ENCODE measurements at regions not wholly inside any gene's neighbourhood (a gene's known extent, or its start where the extent isn't known, plus 50 kb on each side); places are given as distances from the start of the nearest gene placed in this dataset.

DNA sequence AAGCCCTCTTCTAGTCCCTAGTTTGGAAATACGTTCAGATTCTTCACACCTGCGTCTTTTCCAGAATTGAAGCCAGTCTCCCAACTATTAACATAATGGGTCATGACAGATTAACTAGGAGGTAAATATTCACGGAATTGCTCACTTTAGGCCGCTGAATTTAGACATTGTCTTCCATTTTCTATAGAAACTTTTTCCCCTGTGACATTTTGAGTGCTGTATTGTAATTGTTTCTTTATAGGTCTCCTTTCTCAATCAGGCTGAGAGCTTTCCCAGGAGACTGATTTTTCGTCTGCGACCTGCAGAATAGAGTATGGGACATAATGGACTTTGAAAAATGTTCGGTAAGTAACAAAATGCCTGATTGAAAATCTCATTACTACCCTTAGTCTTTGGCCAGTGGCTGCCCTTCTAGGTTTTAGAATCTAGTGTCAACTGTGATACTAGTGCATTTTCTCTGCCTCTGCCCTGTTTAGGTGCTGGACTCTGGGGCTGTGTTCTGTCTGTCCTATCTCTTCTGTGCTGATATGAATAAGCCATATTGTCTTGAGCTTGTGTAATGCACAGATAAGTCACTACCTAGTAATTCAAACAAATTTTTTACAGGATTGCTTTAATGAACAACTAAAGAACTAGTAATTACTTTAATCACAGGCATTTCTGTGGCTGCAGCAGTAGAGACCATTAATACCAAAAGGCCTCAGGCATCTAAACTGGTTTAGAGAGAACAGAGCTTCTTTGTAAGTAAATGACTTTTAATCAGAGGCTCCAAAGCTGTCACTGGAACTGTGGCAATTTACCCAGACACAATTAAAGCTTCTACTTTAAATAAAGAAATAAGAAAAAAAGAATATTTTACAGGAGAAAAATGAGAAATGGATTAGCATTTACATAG, 122.4 kb upstream of the FREM2 start:
- CTCF ChIA-PET, result interaction anchor here (1.2 kb wide), 1 partner anchor 18 kb away, joined by 3 read pairs; no protein-coding TSS in a partner anchor
- BruUV-seq (replicated peaks), result no TSS peak
- no peak overlapping the region for H3K4me3 Mint-ChIP-seq (ENCODE audit: low read depth, unreplicated experiment)
- H3K27ac Mint-ChIP-seq (ENCODE audit: unreplicated experiment), result peak overlapping the region; percentile 1
- no peaks in the 10 kb centered on the region for H3K27me3 Mint-ChIP-seq (ENCODE audit: unreplicated experiment)
- H3K36me3 Mint-ChIP-seq (ENCODE audit: insufficient read depth, unreplicated experiment), result no peaks in the 10 kb centered on the region
- TF ChIP-seq, protein P1, sequence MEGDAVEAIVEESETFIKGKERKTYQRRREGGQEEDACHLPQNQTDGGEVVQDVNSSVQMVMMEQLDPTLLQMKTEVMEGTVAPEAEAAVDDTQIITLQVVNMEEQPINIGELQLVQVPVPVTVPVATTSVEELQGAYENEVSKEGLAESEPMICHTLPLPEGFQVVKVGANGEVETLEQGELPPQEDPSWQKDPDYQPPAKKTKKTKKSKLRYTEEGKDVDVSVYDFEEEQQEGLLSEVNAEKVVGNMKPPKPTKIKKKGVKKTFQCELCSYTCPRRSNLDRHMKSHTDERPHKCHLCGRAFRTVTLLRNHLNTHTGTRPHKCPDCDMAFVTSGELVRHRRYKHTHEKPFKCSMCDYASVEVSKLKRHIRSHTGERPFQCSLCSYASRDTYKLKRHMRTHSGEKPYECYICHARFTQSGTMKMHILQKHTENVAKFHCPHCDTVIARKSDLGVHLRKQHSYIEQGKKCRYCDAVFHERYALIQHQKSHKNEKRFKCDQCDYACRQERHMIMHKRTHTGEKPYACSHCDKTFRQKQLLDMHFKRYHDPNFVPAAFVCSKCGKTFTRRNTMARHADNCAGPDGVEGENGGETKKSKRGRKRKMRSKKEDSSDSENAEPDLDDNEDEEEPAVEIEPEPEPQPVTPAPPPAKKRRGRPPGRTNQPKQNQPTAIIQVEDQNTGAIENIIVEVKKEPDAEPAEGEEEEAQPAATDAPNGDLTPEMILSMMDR (IDR thresholded peaks at IDR 0.05; ENCODE audit: unreplicated experiment), result no peak
- no peak for DNase-seq
- no peaks in the 10 kb centered on the region for H3K9me3 Mint-ChIP-seq (ENCODE audit: low read depth, unreplicated experiment)
- H3K4me1 Mint-ChIP-seq (ENCODE audit: low read depth, unreplicated experiment), result peaks cover 27% of the 10 kb centered on the region
- intact Hi-C loops (cut with micrococcal nuclease; ENCODE audit: unreplicated experiment), result no loop called here

DNA sequence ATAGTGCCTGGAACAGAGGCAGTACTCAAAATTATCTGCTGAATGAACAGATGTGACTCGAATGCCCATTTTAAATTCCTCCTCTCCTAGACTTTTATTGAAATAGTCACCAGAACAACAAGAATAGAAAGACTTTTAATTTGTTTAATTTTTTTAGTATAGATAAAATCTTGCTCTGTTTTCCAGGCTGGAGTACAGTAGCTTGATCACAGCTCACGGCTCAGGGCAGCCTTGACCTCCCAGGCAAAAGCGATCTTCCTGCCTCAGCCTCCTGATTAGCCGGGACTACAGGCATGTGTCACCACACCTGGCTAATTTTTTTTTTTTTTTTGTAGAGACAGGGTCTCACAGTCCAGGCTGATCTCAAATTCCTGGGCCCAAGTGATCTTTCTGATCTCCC, 120.9 kb upstream of the FREM2 start:
- DNase-seq, result no peak
- H3K4me3 Mint-ChIP-seq (ENCODE audit: low read depth, unreplicated experiment), result no peak overlapping the region
- no peak overlapping the region for H3K27ac Mint-ChIP-seq (ENCODE audit: unreplicated experiment)
- CTCF ChIA-PET, result no interaction called here
- H3K36me3 Mint-ChIP-seq (ENCODE audit: insufficient read depth, unreplicated experiment), result no peaks in the 10 kb centered on the region
- H3K4me1 Mint-ChIP-seq (ENCODE audit: low read depth, unreplicated experiment), result peaks cover 19% of the 10 kb centered on the region
- TF ChIP-seq, protein P1 (IDR thresholded peaks at IDR 0.05; ENCODE audit: unreplicated experiment), result no peak
- H3K27me3 Mint-ChIP-seq (ENCODE audit: unreplicated experiment), result no peaks in the 10 kb centered on the region
- peaks cover 3% of the 10 kb centered on the region for H3K9me3 Mint-ChIP-seq (ENCODE audit: low read depth, unreplicated experiment)
- intact Hi-C loops (cut with micrococcal nuclease; ENCODE audit: unreplicated experiment), result no loop called here
- BruUV-seq (replicated peaks), result no TSS peak

DNA sequence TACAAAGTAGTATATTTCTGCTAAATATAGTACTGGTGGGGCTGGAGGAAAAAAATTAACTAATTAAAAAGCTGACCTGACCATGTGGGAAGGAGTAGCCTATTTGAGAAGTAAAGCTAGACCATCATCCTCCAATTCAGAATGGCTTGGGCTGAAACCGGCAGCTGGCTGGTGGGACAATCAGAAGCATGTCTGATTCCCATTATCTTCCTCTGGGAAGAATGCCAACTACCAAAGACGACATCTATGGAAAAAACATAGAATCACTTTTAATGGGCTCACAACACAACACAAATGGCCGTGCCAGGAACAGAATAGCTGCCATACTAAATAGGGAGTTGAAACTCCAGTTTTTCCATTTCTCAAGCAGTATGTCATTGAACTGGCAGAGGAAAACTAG, 120.4 kb upstream of the FREM2 start:
- TF ChIP-seq, protein P1 (IDR thresholded peaks at IDR 0.05; ENCODE audit: unreplicated experiment), result no peak
- no peaks in the 10 kb centered on the region for H3K27me3 Mint-ChIP-seq (ENCODE audit: unreplicated experiment)
- CTCF ChIA-PET, result no interaction called here
- DNase-seq, result no peak
- H3K4me3 Mint-ChIP-seq (ENCODE audit: low read depth, unreplicated experiment), result no peak overlapping the region
- peaks cover 19% of the 10 kb centered on the region for H3K4me1 Mint-ChIP-seq (ENCODE audit: low read depth, unreplicated experiment)
- no peaks in the 10 kb centered on the region for H3K36me3 Mint-ChIP-seq (ENCODE audit: insufficient read depth, unreplicated experiment)
- H3K9me3 Mint-ChIP-seq (ENCODE audit: low read depth, unreplicated experiment), result peaks cover 3% of the 10 kb centered on the region
- no peak overlapping the region for H3K27ac Mint-ChIP-seq (ENCODE audit: unreplicated experiment)
- intact Hi-C loops (cut with micrococcal nuclease; ENCODE audit: unreplicated experiment), result no loop called here
- no TSS peak for BruUV-seq (replicated peaks)

DNA sequence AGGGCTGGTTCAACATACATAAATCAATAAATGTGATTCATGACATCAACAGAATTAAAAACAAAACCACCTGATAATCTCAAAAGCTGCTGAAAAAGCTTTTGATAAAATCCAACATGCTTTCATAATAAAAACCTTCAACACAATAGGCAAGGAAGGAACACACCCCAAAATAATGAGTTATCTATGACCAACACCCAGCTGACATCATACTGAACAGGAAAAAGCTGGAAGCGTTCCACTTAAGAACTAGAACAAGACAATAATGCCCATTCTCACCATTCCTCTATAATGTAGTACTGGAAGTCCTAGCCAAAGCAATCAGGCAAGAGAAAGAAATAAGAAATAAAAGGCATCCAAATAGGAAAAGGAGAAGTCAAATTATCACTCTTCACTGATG, 116.2 kb upstream of the FREM2 start:
- Mint-ChIP-seq H3K9me3 (ENCODE audit: low read depth, unreplicated experiment) (peaks cover 3% of the 10 kb centered on the region), H3K36me3 (ENCODE audit: insufficient read depth, unreplicated experiment) (no peaks in the 10 kb centered on the region), H3K4me1 (ENCODE audit: low read depth, unreplicated experiment) (no peaks in the 10 kb centered on the region), H3K27ac (ENCODE audit: unreplicated experiment) (no peak overlapping the region), H3K4me3 (ENCODE audit: low read depth, unreplicated experiment) (no peak overlapping the region), H3K27me3 (ENCODE audit: unreplicated experiment) (no peaks in the 10 kb centered on the region)
- DNase-seq, result no peak
- intact Hi-C loops (cut with micrococcal nuclease; ENCODE audit: unreplicated experiment), result no loop called here
- BruUV-seq (replicated peaks), result no TSS peak
- TF ChIP-seq, protein P1 (IDR thresholded peaks at IDR 0.05; ENCODE audit: unreplicated experiment), result no peak
- CTCF ChIA-PET, result no interaction called here
